ENCODE measurements at regions not wholly inside any gene's neighbourhood (a gene's known extent, or its start where the extent isn't known, plus 50 kb on each side); places are given as distances from the start of the nearest gene placed in this dataset.

DNA sequence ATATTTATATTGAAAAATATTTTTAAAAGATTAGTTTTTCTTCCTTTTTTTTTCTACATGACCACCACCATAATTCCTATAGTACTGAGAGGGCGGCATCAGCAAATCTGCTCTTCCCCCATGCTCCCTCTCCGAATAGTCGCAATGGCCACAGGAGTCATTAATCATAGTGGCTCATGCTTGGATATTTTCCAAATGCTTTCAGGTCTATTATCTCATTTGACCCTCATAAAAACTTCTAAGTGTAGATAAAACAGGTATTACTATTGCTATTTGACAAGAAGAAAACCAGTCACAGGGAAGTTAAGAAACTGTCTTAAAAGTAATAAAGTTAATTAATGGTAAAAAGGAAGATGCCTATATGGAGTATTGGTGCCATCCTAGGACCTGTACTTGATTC lies 440.7 kb downstream of the CMPK2 start:
- intact Hi-C loops (cut with micrococcal nuclease): no loop called here
- Mint-ChIP-seq H3K36me3 (no peaks in the 10 kb centered on the region), H3K4me3 (no peak overlapping the region), H3K9me3 (peaks cover 0 to 7% (median 0%) of the 10 kb centered on the region in 11 donors), H3K27ac (no peak overlapping the region), H3K4me1 (no peaks in the 10 kb centered on the region), H3K27me3 (no peaks in the 10 kb centered on the region)
- ATAC-seq: no peak
- H3K27ac ChIP-seq (ENCODE audit: low read depth, low read length): no peak overlapping the region
- H3K4me3 ChIP-seq (ENCODE audit: low read length): no peak overlapping the region
- no peaks in the 10 kb centered on the region for H3K36me3 ChIP-seq (ENCODE audit: control insufficient read depth in 2 of 3, insufficient read depth in 3 of 3, low read length in 3 of 3)
- DNase-seq: no peak
- POLR2A ChIA-PET: no interaction called here
- H3K9me3 ChIP-seq (ENCODE audit: control insufficient read depth in 2 of 3, low read length in 3 of 3): no peaks in the 10 kb centered on the region
- no peaks in the 10 kb centered on the region for H3K27me3 ChIP-seq (ENCODE audit: control insufficient read depth in 2 of 2, insufficient read depth in 2 of 2, low read length in 2 of 2)
- CTCF ChIA-PET: no interaction called here
- no peaks in the 10 kb centered on the region for H3K4me1 ChIP-seq (ENCODE audit: control insufficient read depth in 2 of 2, insufficient read depth in 2 of 2, low read length in 2 of 2)

DNA sequence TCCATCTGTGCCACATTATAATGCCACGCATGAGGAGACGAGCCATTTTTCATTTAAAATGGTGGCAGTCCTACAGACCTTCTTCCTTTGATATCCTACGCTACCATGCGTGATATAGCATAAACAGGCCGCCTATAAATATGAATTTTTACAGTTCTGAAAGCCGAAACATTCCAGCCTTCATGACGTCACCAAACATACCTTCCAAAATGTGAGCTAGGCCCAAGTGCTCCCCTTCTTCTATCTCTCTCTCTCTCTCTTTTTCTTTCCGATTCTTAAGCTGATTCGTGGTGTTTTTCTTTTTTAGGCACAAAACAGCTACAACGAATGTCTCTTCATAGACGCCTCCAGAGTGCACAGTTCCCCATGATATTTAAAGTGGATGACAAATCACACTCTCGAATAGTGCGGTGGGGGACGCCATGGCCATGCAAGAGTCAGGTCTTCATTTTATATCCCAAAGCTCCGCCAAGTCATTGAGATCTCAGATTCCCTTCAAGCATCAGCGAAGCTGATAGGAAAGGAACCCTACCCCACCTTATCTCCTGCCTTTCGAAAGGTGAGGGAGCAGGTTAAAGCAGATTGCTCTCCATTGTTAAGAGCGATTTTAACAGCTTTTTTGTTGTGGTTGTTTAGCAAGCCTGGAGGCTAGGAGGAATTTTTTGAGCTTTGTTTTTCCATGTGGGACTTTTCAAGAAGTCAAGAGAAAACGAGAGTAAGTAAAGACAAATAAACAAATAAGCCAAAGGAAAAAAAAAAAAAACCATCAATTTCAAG lies 436.3 kb downstream of the CMPK2 start:
- intact Hi-C loops (cut with micrococcal nuclease): no loop called here
- Histone ChIP-seq H3K4me3 (ENCODE audit: low read length) (no peak overlapping the region), H3K4me1 (ENCODE audit: control insufficient read depth in 2 of 2, insufficient read depth in 2 of 2, low read length in 2 of 2) (no peaks in the 10 kb centered on the region), H3K27me3 (ENCODE audit: control insufficient read depth in 2 of 2, insufficient read depth in 2 of 2, low read length in 2 of 2) (no peaks in the 10 kb centered on the region), H3K27ac (ENCODE audit: low read depth, low read length) (no peak overlapping the region), H3K9me3 (ENCODE audit: control insufficient read depth in 2 of 3, low read length in 3 of 3) (no peaks in the 10 kb centered on the region), H3K36me3 (ENCODE audit: control insufficient read depth in 2 of 3, insufficient read depth in 3 of 3, low read length in 3 of 3) (no peaks in the 10 kb centered on the region)
- peaks cover 0 to 12% (median 4%) of the 10 kb centered on the region in 11 donors for H3K9me3 Mint-ChIP-seq
- no peaks in the 10 kb centered on the region for H3K27me3 Mint-ChIP-seq
- ChIA-PET POLR2A (no interaction called here), CTCF (no interaction called here)
- DNase-seq (no peak), ATAC-seq (no peak)
- no peaks in the 10 kb centered on the region for H3K4me1 Mint-ChIP-seq
- no peaks in the 10 kb centered on the region for H3K36me3 Mint-ChIP-seq
- H3K27ac Mint-ChIP-seq: no peak overlapping the region
- no peak overlapping the region for H3K4me3 Mint-ChIP-seq

DNA sequence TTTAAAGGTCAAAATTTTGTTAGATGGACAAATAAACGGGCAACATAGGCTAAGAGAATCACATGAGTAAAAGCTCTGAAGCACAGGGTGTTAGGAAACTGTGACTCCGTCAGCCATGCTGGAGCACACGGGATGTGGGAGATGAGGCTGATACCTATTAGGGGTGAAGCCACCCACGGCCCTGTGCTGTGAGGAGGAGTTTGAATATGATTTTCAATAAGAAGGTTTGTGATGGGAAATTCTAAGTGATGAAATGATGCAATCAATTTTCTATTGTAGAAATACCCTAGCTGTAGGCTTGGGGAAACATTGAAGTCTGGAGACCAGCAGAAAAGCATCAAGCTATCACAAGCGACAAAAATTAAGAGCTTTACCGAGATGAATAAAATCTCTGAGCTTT lies 431.3 kb downstream of the CMPK2 start:
- ATAC-seq (no peak), DNase-seq (no peak)
- Mint-ChIP-seq H3K4me3 (no peak overlapping the region), H3K4me1 (no peaks in the 10 kb centered on the region), H3K36me3 (no peaks in the 10 kb centered on the region), H3K27me3 (no peaks in the 10 kb centered on the region), H3K9me3 (peaks cover 0 to 9% (median 3%) of the 10 kb centered on the region in 11 donors), H3K27ac (no peak overlapping the region)
- no peaks in the 10 kb centered on the region for H3K27me3 ChIP-seq (ENCODE audit: control insufficient read depth in 2 of 2, insufficient read depth in 2 of 2, low read length in 2 of 2)
- intact Hi-C loops (cut with micrococcal nuclease): no loop called here
- POLR2A ChIA-PET: no interaction called here
- H3K9me3 ChIP-seq (ENCODE audit: control insufficient read depth in 2 of 3, low read length in 3 of 3): no peaks in the 10 kb centered on the region
- H3K4me3 ChIP-seq (ENCODE audit: low read length): no peak overlapping the region
- CTCF ChIA-PET: no interaction called here
- H3K4me1 ChIP-seq (ENCODE audit: control insufficient read depth in 2 of 2, insufficient read depth in 2 of 2, low read length in 2 of 2): no peaks in the 10 kb centered on the region
- H3K27ac ChIP-seq (ENCODE audit: low read depth, low read length): no peak overlapping the region
- no peaks in the 10 kb centered on the region for H3K36me3 ChIP-seq (ENCODE audit: control insufficient read depth in 2 of 3, insufficient read depth in 3 of 3, low read length in 3 of 3)

DNA sequence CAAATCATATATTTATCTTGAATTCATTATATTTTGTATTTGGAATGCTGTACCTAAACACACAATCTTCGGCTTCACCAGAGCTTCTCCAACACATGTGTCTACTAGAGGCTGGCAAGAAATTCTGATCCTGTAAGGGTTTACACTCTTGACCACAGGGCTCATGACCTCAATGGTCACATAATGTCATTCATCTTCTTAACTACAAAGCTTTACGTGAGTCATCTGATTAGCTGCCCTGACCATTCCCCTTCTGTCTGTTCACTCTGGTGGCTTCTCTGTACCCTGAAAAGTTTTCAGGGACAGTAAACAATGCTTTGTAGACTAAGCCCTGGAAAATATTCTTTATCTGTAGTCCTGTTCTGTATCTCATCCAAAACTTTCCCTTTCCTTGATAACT lies 423.9 kb downstream of the CMPK2 start:
- POLR2A ChIA-PET: no interaction called here
- Mint-ChIP-seq H3K4me3 (no peak overlapping the region), H3K4me1 (no peaks in the 10 kb centered on the region), H3K27me3 (peaks cover 0 to 9% (median 0%) of the 10 kb centered on the region in 5 donors), H3K36me3 (no peaks in the 10 kb centered on the region), H3K9me3 (peaks cover 0 to 1% (median 0%) of the 10 kb centered on the region in 11 donors), H3K27ac (no peak overlapping the region)
- no peak overlapping the region for H3K4me3 ChIP-seq (ENCODE audit: low read length)
- DNase-seq (no peak), ATAC-seq (no peak)
- H3K36me3 ChIP-seq (ENCODE audit: control insufficient read depth in 2 of 3, insufficient read depth in 3 of 3, low read length in 3 of 3): no peaks in the 10 kb centered on the region
- H3K27me3 ChIP-seq (ENCODE audit: control insufficient read depth in 2 of 2, insufficient read depth in 2 of 2, low read length in 2 of 2): no peaks in the 10 kb centered on the region
- no peaks in the 10 kb centered on the region for H3K9me3 ChIP-seq (ENCODE audit: control insufficient read depth in 2 of 3, low read length in 3 of 3)
- H3K27ac ChIP-seq (ENCODE audit: low read depth, low read length): no peak overlapping the region
- intact Hi-C loops (cut with micrococcal nuclease): no loop called here
- CTCF ChIA-PET: no interaction called here
- H3K4me1 ChIP-seq (ENCODE audit: control insufficient read depth in 2 of 2, insufficient read depth in 2 of 2, low read length in 2 of 2): no peaks in the 10 kb centered on the region

DNA sequence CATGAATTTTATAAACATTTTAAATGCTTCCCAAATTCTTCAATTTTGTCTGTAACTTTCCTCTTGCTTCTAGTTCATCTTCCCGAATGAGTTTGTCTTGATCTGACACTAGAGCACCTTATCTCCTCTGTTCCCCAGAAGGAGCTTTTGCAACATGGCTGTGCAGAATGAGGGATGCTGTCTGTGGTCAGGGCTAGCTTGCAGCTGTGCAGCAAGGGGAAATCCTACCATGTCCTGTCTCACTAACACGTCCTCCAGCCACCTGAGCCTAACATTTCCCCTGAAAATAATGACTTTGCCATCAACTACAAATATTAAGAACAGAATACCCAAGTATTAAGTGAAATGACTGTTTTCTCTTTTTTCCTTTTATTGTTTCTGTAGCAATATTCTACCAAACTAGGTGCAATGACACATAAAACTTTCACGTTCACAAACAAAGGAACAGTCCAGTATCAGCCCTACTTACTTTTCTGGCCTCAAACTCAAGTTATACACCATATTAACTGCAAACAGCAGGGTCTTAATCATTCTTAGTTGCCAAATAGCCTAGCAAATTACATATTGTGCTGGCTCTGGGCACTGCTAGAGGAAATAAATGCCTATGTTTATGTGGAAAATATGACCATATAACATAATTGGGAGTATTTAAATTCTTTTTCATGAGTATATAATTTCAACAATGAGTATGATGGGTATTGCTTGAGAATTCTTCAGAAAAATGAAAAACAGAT lies 423.3 kb downstream of the CMPK2 start:
- Mint-ChIP-seq H3K27ac (no peak overlapping the region), H3K27me3 (peaks cover 0 to 9% (median 0%) of the 10 kb centered on the region in 5 donors), H3K4me3 (no peak overlapping the region), H3K36me3 (no peaks in the 10 kb centered on the region), H3K4me1 (no peaks in the 10 kb centered on the region), H3K9me3 (peaks cover 0 to 1% (median 0%) of the 10 kb centered on the region in 11 donors)
- H3K9me3 ChIP-seq (ENCODE audit: control insufficient read depth in 2 of 3, low read length in 3 of 3): no peaks in the 10 kb centered on the region
- no peaks in the 10 kb centered on the region for H3K4me1 ChIP-seq (ENCODE audit: control insufficient read depth in 2 of 2, insufficient read depth in 2 of 2, low read length in 2 of 2)
- no peak for ATAC-seq
- H3K27ac ChIP-seq (ENCODE audit: low read depth, low read length): no peak overlapping the region
- no peaks in the 10 kb centered on the region for H3K27me3 ChIP-seq (ENCODE audit: control insufficient read depth in 2 of 2, insufficient read depth in 2 of 2, low read length in 2 of 2)
- no peak overlapping the region for H3K4me3 ChIP-seq (ENCODE audit: low read length)
- POLR2A ChIA-PET: no interaction called here
- intact Hi-C loops (cut with micrococcal nuclease): no loop called here
- no peaks in the 10 kb centered on the region for H3K36me3 ChIP-seq (ENCODE audit: control insufficient read depth in 2 of 3, insufficient read depth in 3 of 3, low read length in 3 of 3)
- DNase-seq: no peak
- CTCF ChIA-PET: no interaction called here

DNA sequence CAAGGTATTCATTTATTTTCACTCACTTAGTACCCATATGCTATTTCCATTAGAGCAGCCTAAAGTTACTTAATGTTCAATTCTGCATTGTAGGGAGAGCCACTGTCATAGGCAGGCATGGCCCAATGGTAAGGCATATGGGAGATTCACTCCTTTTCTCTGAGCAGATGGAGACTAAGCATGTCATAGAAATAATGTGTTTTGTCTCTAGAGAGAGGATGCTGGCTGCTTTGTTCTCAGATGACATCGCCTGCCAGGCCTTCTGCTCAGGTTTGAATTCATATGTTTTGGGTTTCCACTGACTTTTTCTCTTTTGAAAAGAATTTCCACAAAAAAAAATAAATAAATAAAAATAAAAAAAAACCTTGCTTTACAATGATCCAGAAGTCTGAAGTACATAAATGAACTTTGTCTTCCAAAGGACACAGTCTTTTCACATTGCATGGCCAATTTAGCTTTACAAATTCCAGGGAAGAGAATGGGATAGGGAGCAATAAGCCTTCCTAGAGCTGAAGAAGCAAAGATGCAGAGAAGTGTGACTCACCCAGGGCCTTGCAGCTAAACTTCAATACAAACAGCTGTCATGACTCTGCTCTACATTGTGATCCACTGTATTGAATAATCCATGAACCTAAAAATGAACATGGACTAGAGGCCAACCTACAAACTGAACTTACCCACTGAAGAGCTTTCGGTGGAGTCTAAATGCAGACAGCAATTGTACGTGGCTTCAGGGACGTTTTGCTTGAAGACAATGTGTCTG lies 422.5 kb downstream of the CMPK2 start:
- peaks cover 0 to 9% (median 0%) of the 10 kb centered on the region in 5 donors for H3K27me3 Mint-ChIP-seq
- ChIA-PET CTCF (no interaction called here), POLR2A (no interaction called here)
- no peaks in the 10 kb centered on the region for H3K36me3 Mint-ChIP-seq
- no peaks in the 10 kb centered on the region for H3K4me1 ChIP-seq (ENCODE audit: control insufficient read depth in 2 of 2, insufficient read depth in 2 of 2, low read length in 2 of 2)
- H3K4me3 Mint-ChIP-seq: no peak overlapping the region
- H3K36me3 ChIP-seq (ENCODE audit: control insufficient read depth in 2 of 3, insufficient read depth in 3 of 3, low read length in 3 of 3): no peaks in the 10 kb centered on the region
- intact Hi-C loops (cut with micrococcal nuclease): no loop called here
- no peak overlapping the region for H3K4me3 ChIP-seq (ENCODE audit: low read length)
- H3K27ac ChIP-seq (ENCODE audit: low read depth, low read length): no peak overlapping the region
- H3K4me1 Mint-ChIP-seq: no peaks in the 10 kb centered on the region
- H3K27ac Mint-ChIP-seq: no peak overlapping the region
- no peak for ATAC-seq
- no peaks in the 10 kb centered on the region for H3K9me3 ChIP-seq (ENCODE audit: control insufficient read depth in 2 of 3, low read length in 3 of 3)
- H3K27me3 ChIP-seq (ENCODE audit: control insufficient read depth in 2 of 2, insufficient read depth in 2 of 2, low read length in 2 of 2): no peaks in the 10 kb centered on the region
- peaks cover 0 to 1% (median 0%) of the 10 kb centered on the region in 11 donors for H3K9me3 Mint-ChIP-seq
- DNase-seq: no peak
